ENCODE measurements at regions not wholly inside any gene's neighbourhood (a gene's known extent, or its start where the extent isn't known, plus 50 kb on each side); places are given as distances from the start of the nearest gene placed in this dataset.

DNA sequence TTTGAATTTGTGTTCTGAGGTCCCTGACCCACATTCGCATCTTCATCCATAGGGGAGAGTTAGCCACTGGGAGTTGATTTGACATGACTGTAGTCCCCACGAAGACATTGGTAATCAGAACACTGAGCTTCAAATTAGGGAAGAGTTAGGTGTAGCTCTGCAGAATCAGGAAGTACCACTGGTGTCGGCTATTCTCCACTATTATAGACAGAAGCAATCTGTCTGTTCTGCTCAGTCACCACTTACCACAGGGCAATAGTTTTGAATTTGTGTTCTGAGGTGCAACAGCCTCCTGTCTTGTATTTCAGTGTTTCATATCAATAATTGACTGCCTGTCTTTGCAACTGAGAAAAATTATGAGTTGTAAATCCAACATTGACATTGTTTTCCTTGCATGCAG, 407.6 kb downstream of the LRFN5 start (continued):
- TF ChIP-seq MEF2A (IDR thresholded peaks at IDR 0.05; ENCODE audit: borderline replicate concordance, low read depth), result no peak
- TF ChIP-seq MXI1 (IDR thresholded peaks at IDR 0.05; ENCODE audit: low read depth, low read length), result no peak
- TF ChIP-seq CHD2 (IDR thresholded peaks at IDR 0.05; ENCODE audit: low read length, partially characterized antibody), result no peak
- no peak for TF ChIP-seq CTCF (IDR thresholded peaks at IDR 0.05)
- no peak for TF ChIP-seq MAX (IDR thresholded peaks at IDR 0.05; ENCODE audit: low read depth)
- TF ChIP-seq, protein P1, sequence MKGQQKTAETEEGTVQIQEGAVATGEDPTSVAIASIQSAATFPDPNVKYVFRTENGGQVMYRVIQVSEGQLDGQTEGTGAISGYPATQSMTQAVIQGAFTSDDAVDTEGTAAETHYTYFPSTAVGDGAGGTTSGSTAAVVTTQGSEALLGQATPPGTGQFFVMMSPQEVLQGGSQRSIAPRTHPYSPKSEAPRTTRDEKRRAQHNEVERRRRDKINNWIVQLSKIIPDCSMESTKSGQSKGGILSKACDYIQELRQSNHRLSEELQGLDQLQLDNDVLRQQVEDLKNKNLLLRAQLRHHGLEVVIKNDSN (IDR thresholded peaks at IDR 0.05; ENCODE audit: borderline replicate concordance, low read depth), result no peak
- no peak for TF ChIP-seq RCOR1 (IDR thresholded peaks at IDR 0.05; ENCODE audit: low read length)
- no peak for TF ChIP-seq SIN3A (IDR thresholded peaks at IDR 0.05; ENCODE audit: borderline replicate concordance, low read depth, low read length)

GRCh38 chr14:42013559-42013958, 406.9 kb downstream of the LRFN5 start:
- ChIA-PET POLR2A (no interaction called here), CTCF (no interaction called here)
- 3% methylated on average over 2 of the region's 2 CpGs for WGBS (ENCODE audit: low lambda C conversion rate)
- no peaks in the 10 kb centered on the region for H3K79me2 ChIP-seq (ENCODE audit: insufficient read depth)
- no peak overlapping the region for H3K27ac ChIP-seq (ENCODE audit: low read depth in 2 of 2, low read length in 1 of 2)
- TF ChIP-seq, protein P2, sequence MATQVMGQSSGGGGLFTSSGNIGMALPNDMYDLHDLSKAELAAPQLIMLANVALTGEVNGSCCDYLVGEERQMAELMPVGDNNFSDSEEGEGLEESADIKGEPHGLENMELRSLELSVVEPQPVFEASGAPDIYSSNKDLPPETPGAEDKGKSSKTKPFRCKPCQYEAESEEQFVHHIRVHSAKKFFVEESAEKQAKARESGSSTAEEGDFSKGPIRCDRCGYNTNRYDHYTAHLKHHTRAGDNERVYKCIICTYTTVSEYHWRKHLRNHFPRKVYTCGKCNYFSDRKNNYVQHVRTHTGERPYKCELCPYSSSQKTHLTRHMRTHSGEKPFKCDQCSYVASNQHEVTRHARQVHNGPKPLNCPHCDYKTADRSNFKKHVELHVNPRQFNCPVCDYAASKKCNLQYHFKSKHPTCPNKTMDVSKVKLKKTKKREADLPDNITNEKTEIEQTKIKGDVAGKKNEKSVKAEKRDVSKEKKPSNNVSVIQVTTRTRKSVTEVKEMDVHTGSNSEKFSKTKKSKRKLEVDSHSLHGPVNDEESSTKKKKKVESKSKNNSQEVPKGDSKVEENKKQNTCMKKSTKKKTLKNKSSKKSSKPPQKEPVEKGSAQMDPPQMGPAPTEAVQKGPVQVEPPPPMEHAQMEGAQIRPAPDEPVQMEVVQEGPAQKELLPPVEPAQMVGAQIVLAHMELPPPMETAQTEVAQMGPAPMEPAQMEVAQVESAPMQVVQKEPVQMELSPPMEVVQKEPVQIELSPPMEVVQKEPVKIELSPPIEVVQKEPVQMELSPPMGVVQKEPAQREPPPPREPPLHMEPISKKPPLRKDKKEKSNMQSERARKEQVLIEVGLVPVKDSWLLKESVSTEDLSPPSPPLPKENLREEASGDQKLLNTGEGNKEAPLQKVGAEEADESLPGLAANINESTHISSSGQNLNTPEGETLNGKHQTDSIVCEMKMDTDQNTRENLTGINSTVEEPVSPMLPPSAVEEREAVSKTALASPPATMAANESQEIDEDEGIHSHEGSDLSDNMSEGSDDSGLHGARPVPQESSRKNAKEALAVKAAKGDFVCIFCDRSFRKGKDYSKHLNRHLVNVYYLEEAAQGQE (IDR thresholded peaks at IDR 0.05; ENCODE audit: low read depth, low read length), result no peak
- TF ChIP-seq ZBTB33 (IDR thresholded peaks at IDR 0.05; ENCODE audit: borderline replicate concordance, low read depth) (no peak), MAX (IDR thresholded peaks at IDR 0.05; ENCODE audit: low read depth) (no peak), CTCF (IDR thresholded peaks at IDR 0.05) (no peak), RAD21 (IDR thresholded peaks at IDR 0.05; ENCODE audit: low read length) (no peak), FOXJ3 (CRISPR knock-in tag; IDR thresholded peaks at IDR 0.05) (no peak)
- TF ChIP-seq, protein P3, sequence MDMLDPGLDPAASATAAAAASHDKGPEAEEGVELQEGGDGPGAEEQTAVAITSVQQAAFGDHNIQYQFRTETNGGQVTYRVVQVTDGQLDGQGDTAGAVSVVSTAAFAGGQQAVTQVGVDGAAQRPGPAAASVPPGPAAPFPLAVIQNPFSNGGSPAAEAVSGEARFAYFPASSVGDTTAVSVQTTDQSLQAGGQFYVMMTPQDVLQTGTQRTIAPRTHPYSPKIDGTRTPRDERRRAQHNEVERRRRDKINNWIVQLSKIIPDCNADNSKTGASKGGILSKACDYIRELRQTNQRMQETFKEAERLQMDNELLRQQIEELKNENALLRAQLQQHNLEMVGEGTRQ (IDR thresholded peaks at IDR 0.05; ENCODE audit: borderline replicate concordance, low read depth, low read length), result no peak
- no peak overlapping the region for H3K4me3 ChIP-seq (ENCODE audit: low read depth in 2 of 2, low read length in 1 of 2)
- H3K9me2 ChIP-seq, result no peaks in the 10 kb centered on the region
- H3K9me3 ChIP-seq, result no peaks in the 10 kb centered on the region
- no peaks in the 10 kb centered on the region for H3F3A ChIP-seq (replicated peaks; ENCODE audit: insufficient read depth)
- H3K4me1 ChIP-seq (ENCODE audit: control insufficient read depth in 1 of 2, insufficient read depth in 2 of 2, low read depth in 1 of 2, low read length in 1 of 2), result no peaks in the 10 kb centered on the region; a peak in 1 of 4 replicates
- no peak overlapping the region for H3K9ac ChIP-seq
- H3K27me3 ChIP-seq (ENCODE audit: insufficient read depth), result no peaks in the 10 kb centered on the region
- no peak for DNase-seq
- H4K20me1 ChIP-seq (ENCODE audit: insufficient read depth), result no peaks in the 10 kb centered on the region
- H2AFZ ChIP-seq (ENCODE audit: low read depth), result no peak overlapping the region
- H3K36me3 ChIP-seq (replicated peaks in 1 of 2; ENCODE audit: control insufficient read depth in 1 of 2, insufficient read depth in 2 of 2, low read length in 1 of 2), result no peaks in the 10 kb centered on the region
- no peak overlapping the region for H3K4me2 ChIP-seq

Data from SK-N-SH (cell line).